ENCODE measurements at regions not wholly inside any gene's neighbourhood (a gene's known extent, or its start where the extent isn't known, plus 50 kb on each side); places are given as distances from the start of the nearest gene placed in this dataset.
"Not testable (repeated sequence)": the region's sequence is repeated elsewhere in the genome, so short reads cannot be mapped to it uniquely, and the experiment has no call there.

- Mint-ChIP-seq H3K27ac (ENCODE audit: low read depth) (no peak overlapping the region), H3K9me3 (peaks cover 5% of the 10 kb centered on the region)
- no peak for ATAC-seq (replicated peaks; ENCODE audit: extremely low read depth, poor library complexity, severe bottlenecking)
Observed at GRCh38 chr15:87653646-87654045, 602.9 kb downstream of the NTRK3 start.

GRCh38 chr15:87649175-87649574, 607.4 kb downstream of the NTRK3 start:
- Mint-ChIP-seq H3K9me3 (peaks cover 5% of the 10 kb centered on the region), H3K4me3 (no peak overlapping the region), H3K27ac (ENCODE audit: low read depth) (no peak overlapping the region), H3K27me3 (no peaks in the 10 kb centered on the region), H3K4me1 (no peaks in the 10 kb centered on the region), H3K36me3 (ENCODE audit: insufficient read depth) (no peaks in the 10 kb centered on the region)
- ATAC-seq (replicated peaks; ENCODE audit: extremely low read depth, poor library complexity, severe bottlenecking): no peak
- no peak for DNase-seq (ENCODE audit: low spot score in 2 of 2)

More at GRCh38 chr15:87653646-87654045, 602.9 kb downstream of the NTRK3 start:
- H3K4me1 Mint-ChIP-seq: no peaks in the 10 kb centered on the region
- no peak for DNase-seq (ENCODE audit: low spot score in 2 of 2)
- no peaks in the 10 kb centered on the region for H3K36me3 Mint-ChIP-seq (ENCODE audit: insufficient read depth)
- H3K27me3 Mint-ChIP-seq: no peaks in the 10 kb centered on the region
- H3K4me3 Mint-ChIP-seq: no peak overlapping the region

- H3K4me1 Mint-ChIP-seq: no peaks in the 10 kb centered on the region
- no peaks in the 10 kb centered on the region for H3K36me3 Mint-ChIP-seq (ENCODE audit: insufficient read depth)
- H3K4me3 Mint-ChIP-seq: no peak overlapping the region
- no peaks in the 10 kb centered on the region for H3K27me3 Mint-ChIP-seq
- H3K27ac Mint-ChIP-seq (ENCODE audit: low read depth): no peak overlapping the region
- DNase-seq (ENCODE audit: low spot score in 2 of 2) (no peak), ATAC-seq (replicated peaks; ENCODE audit: extremely low read depth, poor library complexity, severe bottlenecking) (no peak)
- no peaks in the 10 kb centered on the region for H3K9me3 Mint-ChIP-seq
Observed at GRCh38 chr15:87648278-87648677, 608.3 kb downstream of the NTRK3 start.

GRCh38 chr15:87645723-87646122, 610.8 kb downstream of the NTRK3 start:
- Mint-ChIP-seq H3K9me3 (no peaks in the 10 kb centered on the region), H3K4me1 (no peaks in the 10 kb centered on the region), H3K27me3 (no peaks in the 10 kb centered on the region), H3K4me3 (no peak overlapping the region), H3K36me3 (ENCODE audit: insufficient read depth) (no peaks in the 10 kb centered on the region), H3K27ac (ENCODE audit: low read depth) (no peak overlapping the region)
- no peak for DNase-seq (ENCODE audit: low spot score in 2 of 2)
- ATAC-seq (replicated peaks; ENCODE audit: extremely low read depth, poor library complexity, severe bottlenecking): no peak

- not testable (repeated sequence) for H3K4me3 Mint-ChIP-seq
Observed at GRCh38 chr15:87642997-87643396, 613.5 kb downstream of the NTRK3 start.

GRCh38 chr15:87639305-87640011, 617.1 kb downstream of the NTRK3 start:
- Mint-ChIP-seq H3K4me3 (no peak overlapping the region), H3K27ac (ENCODE audit: low read depth) (no peak overlapping the region), H3K36me3 (ENCODE audit: insufficient read depth) (no peaks in the 10 kb centered on the region), H3K9me3 (no peaks in the 10 kb centered on the region), H3K4me1 (no peaks in the 10 kb centered on the region), H3K27me3 (no peaks in the 10 kb centered on the region)
- ATAC-seq (replicated peaks; ENCODE audit: extremely low read depth, poor library complexity, severe bottlenecking) (no peak), DNase-seq (ENCODE audit: low spot score in 2 of 2) (no peak)

More at GRCh38 chr15:87642997-87643396, 613.5 kb downstream of the NTRK3 start:
- H3K36me3 Mint-ChIP-seq (ENCODE audit: insufficient read depth); DNase-seq (ENCODE audit: low spot score in 2 of 2); H3K27me3 Mint-ChIP-seq; H3K9me3 Mint-ChIP-seq; H3K4me1 Mint-ChIP-seq; H3K27ac Mint-ChIP-seq (ENCODE audit: low read depth); ATAC-seq (replicated peaks; ENCODE audit: extremely low read depth, poor library complexity, severe bottlenecking): not testable (repeated sequence)

GRCh38 chr15:87638554-87639083, 617.9 kb downstream of the NTRK3 start:
- Mint-ChIP-seq H3K4me1 (no peaks in the 10 kb centered on the region), H3K36me3 (ENCODE audit: insufficient read depth) (no peaks in the 10 kb centered on the region), H3K27me3 (no peaks in the 10 kb centered on the region), H3K9me3 (no peaks in the 10 kb centered on the region), H3K4me3 (no peak overlapping the region), H3K27ac (ENCODE audit: low read depth) (no peak overlapping the region)
- DNase-seq (ENCODE audit: low spot score in 2 of 2) (no peak), ATAC-seq (replicated peaks; ENCODE audit: extremely low read depth, poor library complexity, severe bottlenecking) (no peak)

- no peak overlapping the region for H3K27ac Mint-ChIP-seq (ENCODE audit: low read depth)
- no peaks in the 10 kb centered on the region for H3K36me3 Mint-ChIP-seq (ENCODE audit: insufficient read depth)
- ATAC-seq (replicated peaks; ENCODE audit: extremely low read depth, poor library complexity, severe bottlenecking): no peak
- peaks cover 5% of the 10 kb centered on the region for H3K9me3 Mint-ChIP-seq
- no peak for DNase-seq (ENCODE audit: low spot score in 2 of 2)
- H3K4me3 Mint-ChIP-seq: no peak overlapping the region
- H3K4me1 Mint-ChIP-seq: no peaks in the 10 kb centered on the region
- no peaks in the 10 kb centered on the region for H3K27me3 Mint-ChIP-seq
Observed at GRCh38 chr15:87634361-87634760, 622.2 kb downstream of the NTRK3 start.

GRCh38 chr15:87633525-87633924, 623.0 kb downstream of the NTRK3 start:
- DNase-seq (ENCODE audit: low spot score in 2 of 2) (no peak), ATAC-seq (replicated peaks; ENCODE audit: extremely low read depth, poor library complexity, severe bottlenecking) (no peak)
- Mint-ChIP-seq H3K4me3 (no peak overlapping the region), H3K27ac (ENCODE audit: low read depth) (no peak overlapping the region), H3K36me3 (ENCODE audit: insufficient read depth) (no peaks in the 10 kb centered on the region), H3K27me3 (no peaks in the 10 kb centered on the region), H3K9me3 (peaks cover 5% of the 10 kb centered on the region), H3K4me1 (no peaks in the 10 kb centered on the region)

GRCh38 chr15:87632364-87632763, 624.2 kb downstream of the NTRK3 start:
- Mint-ChIP-seq H3K36me3 (ENCODE audit: insufficient read depth) (no peaks in the 10 kb centered on the region), H3K4me1 (no peaks in the 10 kb centered on the region), H3K9me3 (peaks cover 5% of the 10 kb centered on the region), H3K4me3 (no peak overlapping the region), H3K27me3 (no peaks in the 10 kb centered on the region), H3K27ac (ENCODE audit: low read depth) (no peak overlapping the region)
- DNase-seq (ENCODE audit: low spot score in 2 of 2): no peak
- ATAC-seq (replicated peaks; ENCODE audit: extremely low read depth, poor library complexity, severe bottlenecking): no peak

- H3K4me3 Mint-ChIP-seq: no peak overlapping the region
- peaks cover 5% of the 10 kb centered on the region for H3K9me3 Mint-ChIP-seq
- H3K36me3 Mint-ChIP-seq (ENCODE audit: insufficient read depth): no peaks in the 10 kb centered on the region
- H3K27me3 Mint-ChIP-seq: no peaks in the 10 kb centered on the region
- ATAC-seq (replicated peaks; ENCODE audit: extremely low read depth, poor library complexity, severe bottlenecking) (no peak), DNase-seq (ENCODE audit: low spot score in 2 of 2) (no peak)
- H3K27ac Mint-ChIP-seq (ENCODE audit: low read depth): no peak overlapping the region
- H3K4me1 Mint-ChIP-seq: no peaks in the 10 kb centered on the region
Observed at GRCh38 chr15:87631775-87632174, 624.8 kb downstream of the NTRK3 start.

GRCh38 chr15:87631093-87631492, 625.4 kb downstream of the NTRK3 start:
- Mint-ChIP-seq H3K9me3 (peaks cover 5% of the 10 kb centered on the region), H3K4me3 (no peak overlapping the region), H3K27me3 (no peaks in the 10 kb centered on the region), H3K36me3 (ENCODE audit: insufficient read depth) (no peaks in the 10 kb centered on the region), H3K27ac (ENCODE audit: low read depth) (no peak overlapping the region), H3K4me1 (no peaks in the 10 kb centered on the region)
- DNase-seq (ENCODE audit: low spot score in 2 of 2): no peak
- no peak for ATAC-seq (replicated peaks; ENCODE audit: extremely low read depth, poor library complexity, severe bottlenecking)

GRCh38 chr15:87628311-87628710, 628.2 kb downstream of the NTRK3 start:
- Mint-ChIP-seq H3K4me3 (no peak overlapping the region), H3K4me1 (no peaks in the 10 kb centered on the region), H3K36me3 (ENCODE audit: insufficient read depth) (no peaks in the 10 kb centered on the region), H3K27me3 (no peaks in the 10 kb centered on the region), H3K27ac (ENCODE audit: low read depth) (no peak overlapping the region), H3K9me3 (peaks cover 5% of the 10 kb centered on the region)
- DNase-seq (ENCODE audit: low spot score in 2 of 2): no peak
- no peak for ATAC-seq (replicated peaks; ENCODE audit: extremely low read depth, poor library complexity, severe bottlenecking)
